ENCODE measurements at regions not wholly inside any gene's neighbourhood (a gene's known extent, or its start where the extent isn't known, plus 50 kb on each side); places are given as distances from the start of the nearest gene placed in this dataset.

- POLR2A ChIA-PET = no interaction called here
- no peaks in the 10 kb centered on the region for H3K4me1 ChIP-seq (ENCODE audit: control insufficient read depth in 1 of 2, extremely low read depth in 1 of 2, insufficient read depth in 2 of 2, low read length in 2 of 2)
- no peaks in the 10 kb centered on the region for H3K36me3 ChIP-seq (ENCODE audit: control insufficient read depth in 2 of 2, extremely low read depth in 1 of 2, insufficient read depth in 1 of 2, low read length in 1 of 2)
- Mint-ChIP-seq H3K4me3 (no peak overlapping the region), H3K4me1 (no peaks in the 10 kb centered on the region), H3K36me3 (no peaks in the 10 kb centered on the region), H3K9me3 (peaks cover 14 to 17% (median 14%) of the 10 kb centered on the region in 3 donors), H3K27me3 (no peaks in the 10 kb centered on the region), H3K27ac (no peak overlapping the region)
- H3K27me3 ChIP-seq (replicated peaks in 1 of 2; ENCODE audit: control insufficient read depth in 2 of 2, extremely low read depth in 1 of 2, insufficient read depth in 2 of 2, low read length in 1 of 2) = no peaks in the 10 kb centered on the region
- no peak for DNase-seq
- no peak overlapping the region for H3K27ac ChIP-seq (ENCODE audit: low read length)
- H3K9me3 ChIP-seq = no peaks in the 10 kb centered on the region
- H3K4me3 ChIP-seq (ENCODE audit: control insufficient read depth in 1 of 2, extremely low read depth in 1 of 2, low read length in 1 of 2) = no peak overlapping the region
- CTCF ChIA-PET = interaction anchor here in 1 of 2 donors (0.8 kb wide), 1 partner anchor 17 kb away, joined by 4 read pairs; no protein-coding TSS in a partner anchor
- ATAC-seq (replicated peaks in 1 of 4) = no peak
- WGBS (ENCODE audit: insufficient coverage) = no CpG with 5 or more reads among the region's 1 CpG
These were observed 939.2 kb upstream of the NRXN1 start for GRCh38 chr2:51971136-51971535.

- H3K4me3 ChIP-seq (ENCODE audit: control insufficient read depth in 1 of 2, extremely low read depth in 1 of 2, low read length in 1 of 2) = no peak overlapping the region
- H3K36me3 Mint-ChIP-seq = no peaks in the 10 kb centered on the region
- no peak overlapping the region for H3K4me3 Mint-ChIP-seq
- peaks cover 9 to 17% (median 14%) of the 10 kb centered on the region in 3 donors for H3K9me3 Mint-ChIP-seq
- DNase-seq = no peak
- no peaks in the 10 kb centered on the region for H3K36me3 ChIP-seq (ENCODE audit: control insufficient read depth in 2 of 2, extremely low read depth in 1 of 2, insufficient read depth in 1 of 2, low read length in 1 of 2)
- ATAC-seq (replicated peaks in 1 of 4) = no peak
- H3K4me1 ChIP-seq (ENCODE audit: control insufficient read depth in 1 of 2, extremely low read depth in 1 of 2, insufficient read depth in 2 of 2, low read length in 2 of 2) = no peaks in the 10 kb centered on the region
- no peak overlapping the region for H3K27ac Mint-ChIP-seq
- no peaks in the 10 kb centered on the region for H3K27me3 ChIP-seq (replicated peaks in 1 of 2; ENCODE audit: control insufficient read depth in 2 of 2, extremely low read depth in 1 of 2, insufficient read depth in 2 of 2, low read length in 1 of 2)
- H3K27me3 Mint-ChIP-seq = no peaks in the 10 kb centered on the region
- no peaks in the 10 kb centered on the region for H3K9me3 ChIP-seq
- CTCF ChIA-PET = no interaction called here
- POLR2A ChIA-PET = no interaction called here
- no peak overlapping the region for H3K27ac ChIP-seq (ENCODE audit: low read length)
- H3K4me1 Mint-ChIP-seq = no peaks in the 10 kb centered on the region
- WGBS (ENCODE audit: insufficient coverage) = no CpG with 5 or more reads among the region's 1 CpG
These were observed 937.4 kb upstream of the NRXN1 start for GRCh38 chr2:51969347-51969746.

GRCh38 chr2:51960841-51961335 lies 929.0 kb upstream of the NRXN1 start:
- DNase-seq (no peak), ATAC-seq (replicated peaks in 1 of 4) (no peak)
- Histone ChIP-seq H3K9me3 (peaks cover 4% of the 10 kb centered on the region), H3K36me3 (ENCODE audit: control insufficient read depth in 2 of 2, extremely low read depth in 1 of 2, insufficient read depth in 1 of 2, low read length in 1 of 2) (no peaks in the 10 kb centered on the region), H3K4me3 (ENCODE audit: control insufficient read depth in 1 of 2, extremely low read depth in 1 of 2, low read length in 1 of 2) (no peak overlapping the region), H3K27ac (ENCODE audit: low read length) (no peak overlapping the region), H3K27me3 (replicated peaks in 1 of 2; ENCODE audit: control insufficient read depth in 2 of 2, extremely low read depth in 1 of 2, insufficient read depth in 2 of 2, low read length in 1 of 2) (no peaks in the 10 kb centered on the region), H3K4me1 (ENCODE audit: control insufficient read depth in 1 of 2, extremely low read depth in 1 of 2, insufficient read depth in 2 of 2, low read length in 2 of 2) (no peaks in the 10 kb centered on the region)
- 57% methylated on average over 3 of the region's 3 CpGs for WGBS (ENCODE audit: insufficient coverage)
- POLR2A ChIA-PET = no interaction called here
- no peaks in the 10 kb centered on the region for H3K4me1 Mint-ChIP-seq
- H3K4me3 Mint-ChIP-seq = no peak overlapping the region
- H3K9me3 Mint-ChIP-seq = peaks cover 5 to 18% (median 6%) of the 10 kb centered on the region in 3 donors
- H3K36me3 Mint-ChIP-seq = no peaks in the 10 kb centered on the region
- no peak overlapping the region for H3K27ac Mint-ChIP-seq
- CTCF ChIA-PET = no interaction called here
- no peaks in the 10 kb centered on the region for H3K27me3 Mint-ChIP-seq

- Histone ChIP-seq H3K4me3 (ENCODE audit: control insufficient read depth in 1 of 2, extremely low read depth in 1 of 2, low read length in 1 of 2) (no peak overlapping the region), H3K27ac (ENCODE audit: low read length) (no peak overlapping the region), H3K4me1 (ENCODE audit: control insufficient read depth in 1 of 2, extremely low read depth in 1 of 2, insufficient read depth in 2 of 2, low read length in 2 of 2) (no peaks in the 10 kb centered on the region), H3K9me3 (peaks cover 4% of the 10 kb centered on the region), H3K36me3 (ENCODE audit: control insufficient read depth in 2 of 2, extremely low read depth in 1 of 2, insufficient read depth in 1 of 2, low read length in 1 of 2) (no peaks in the 10 kb centered on the region), H3K27me3 (replicated peaks in 1 of 2; ENCODE audit: control insufficient read depth in 2 of 2, extremely low read depth in 1 of 2, insufficient read depth in 2 of 2, low read length in 1 of 2) (no peaks in the 10 kb centered on the region)
- Mint-ChIP-seq H3K27ac (no peak overlapping the region), H3K9me3 (peaks cover 5 to 21% (median 7%) of the 10 kb centered on the region in 3 donors), H3K4me1 (no peaks in the 10 kb centered on the region), H3K36me3 (no peaks in the 10 kb centered on the region), H3K27me3 (no peaks in the 10 kb centered on the region), H3K4me3 (no peak overlapping the region)
- DNase-seq (no peak), ATAC-seq (replicated peaks in 1 of 4) (no peak)
- WGBS (ENCODE audit: insufficient coverage) = 50% methylated on average over 1 of the region's 2 CpGs
- ChIA-PET CTCF (no interaction called here), POLR2A (no interaction called here)
These were observed 928.3 kb upstream of the NRXN1 start for GRCh38 chr2:51960281-51960680.

GRCh38 chr2:51959696-51960095 lies 927.8 kb upstream of the NRXN1 start:
- no peak overlapping the region for H3K4me3 ChIP-seq (ENCODE audit: control insufficient read depth in 1 of 2, extremely low read depth in 1 of 2, low read length in 1 of 2)
- H3K4me1 ChIP-seq (ENCODE audit: control insufficient read depth in 1 of 2, extremely low read depth in 1 of 2, insufficient read depth in 2 of 2, low read length in 2 of 2) = no peaks in the 10 kb centered on the region
- POLR2A ChIA-PET = no interaction called here
- no CpG with 5 or more reads among the region's 2 CpGs for WGBS (ENCODE audit: insufficient coverage)
- no peaks in the 10 kb centered on the region for H3K27me3 ChIP-seq (replicated peaks in 1 of 2; ENCODE audit: control insufficient read depth in 2 of 2, extremely low read depth in 1 of 2, insufficient read depth in 2 of 2, low read length in 1 of 2)
- Mint-ChIP-seq H3K4me3 (no peak overlapping the region), H3K4me1 (no peaks in the 10 kb centered on the region), H3K9me3 (peaks cover 5 to 24% (median 10%) of the 10 kb centered on the region in 3 donors), H3K36me3 (no peaks in the 10 kb centered on the region), H3K27ac (no peak overlapping the region), H3K27me3 (no peaks in the 10 kb centered on the region)
- H3K27ac ChIP-seq (ENCODE audit: low read length) = no peak overlapping the region
- H3K36me3 ChIP-seq (ENCODE audit: control insufficient read depth in 2 of 2, extremely low read depth in 1 of 2, insufficient read depth in 1 of 2, low read length in 1 of 2) = no peaks in the 10 kb centered on the region
- DNase-seq = no peak
- H3K9me3 ChIP-seq = peaks cover 4% of the 10 kb centered on the region
- CTCF ChIA-PET = no interaction called here
- no peak for ATAC-seq (replicated peaks in 1 of 4)

- no peak overlapping the region for H3K4me3 ChIP-seq (ENCODE audit: control insufficient read depth in 1 of 2, extremely low read depth in 1 of 2, low read length in 1 of 2)
- H3K27me3 Mint-ChIP-seq = no peaks in the 10 kb centered on the region
- ChIA-PET CTCF (interaction anchor here in 1 of 2 donors (0.6 kb wide), 1 partner anchor 18 kb away, joined by 4 read pairs; no protein-coding TSS in a partner anchor), POLR2A (no interaction called here)
- peaks cover 4% of the 10 kb centered on the region for H3K9me3 ChIP-seq
- H3K4me1 ChIP-seq (ENCODE audit: control insufficient read depth in 1 of 2, extremely low read depth in 1 of 2, insufficient read depth in 2 of 2, low read length in 2 of 2) = no peaks in the 10 kb centered on the region
- H3K36me3 Mint-ChIP-seq = no peaks in the 10 kb centered on the region
- no peak overlapping the region for H3K27ac Mint-ChIP-seq
- peaks cover 19 to 36% (median 35%) of the 10 kb centered on the region in 3 donors for H3K9me3 Mint-ChIP-seq
- no peaks in the 10 kb centered on the region for H3K4me1 Mint-ChIP-seq
- no peak for DNase-seq
- no peaks in the 10 kb centered on the region for H3K27me3 ChIP-seq (replicated peaks in 1 of 2; ENCODE audit: control insufficient read depth in 2 of 2, extremely low read depth in 1 of 2, insufficient read depth in 2 of 2, low read length in 1 of 2)
- H3K27ac ChIP-seq (ENCODE audit: low read length) = no peak overlapping the region
- no peak for ATAC-seq (replicated peaks in 1 of 4)
- no peaks in the 10 kb centered on the region for H3K36me3 ChIP-seq (ENCODE audit: control insufficient read depth in 2 of 2, extremely low read depth in 1 of 2, insufficient read depth in 1 of 2, low read length in 1 of 2)
- H3K4me3 Mint-ChIP-seq = no peak overlapping the region
These were observed 922.0 kb upstream of the NRXN1 start for GRCh38 chr2:51953931-51954330.

- H3K27me3 ChIP-seq (replicated peaks in 1 of 2; ENCODE audit: control insufficient read depth in 2 of 2, extremely low read depth in 1 of 2, insufficient read depth in 2 of 2, low read length in 1 of 2) = no peaks in the 10 kb centered on the region
- POLR2A ChIA-PET = no interaction called here
- DNase-seq (no peak), ATAC-seq (replicated peaks in 1 of 4) (no peak)
- Mint-ChIP-seq H3K27me3 (no peaks in the 10 kb centered on the region), H3K9me3 (peaks cover 12 to 19% (median 15%) of the 10 kb centered on the region in 3 donors), H3K4me1 (no peaks in the 10 kb centered on the region), H3K4me3 (no peak overlapping the region), H3K27ac (no peak overlapping the region), H3K36me3 (no peaks in the 10 kb centered on the region)
- H3K36me3 ChIP-seq (ENCODE audit: control insufficient read depth in 2 of 2, extremely low read depth in 1 of 2, insufficient read depth in 1 of 2, low read length in 1 of 2) = no peaks in the 10 kb centered on the region
- H3K4me3 ChIP-seq (ENCODE audit: control insufficient read depth in 1 of 2, extremely low read depth in 1 of 2, low read length in 1 of 2) = no peak overlapping the region
- H3K4me1 ChIP-seq (ENCODE audit: control insufficient read depth in 1 of 2, extremely low read depth in 1 of 2, insufficient read depth in 2 of 2, low read length in 2 of 2) = no peaks in the 10 kb centered on the region
- no peak overlapping the region for H3K27ac ChIP-seq (ENCODE audit: low read length)
- CTCF ChIA-PET = no interaction called here
- H3K9me3 ChIP-seq = no peaks in the 10 kb centered on the region
These were observed 889.1 kb upstream of the NRXN1 start for GRCh38 chr2:51921076-51921475.
